ENCODE measurements at regions not wholly inside any gene's neighbourhood (a gene's known extent, or its start where the extent isn't known, plus 50 kb on each side); places are given as distances from the start of the nearest gene placed in this dataset.

DNA sequence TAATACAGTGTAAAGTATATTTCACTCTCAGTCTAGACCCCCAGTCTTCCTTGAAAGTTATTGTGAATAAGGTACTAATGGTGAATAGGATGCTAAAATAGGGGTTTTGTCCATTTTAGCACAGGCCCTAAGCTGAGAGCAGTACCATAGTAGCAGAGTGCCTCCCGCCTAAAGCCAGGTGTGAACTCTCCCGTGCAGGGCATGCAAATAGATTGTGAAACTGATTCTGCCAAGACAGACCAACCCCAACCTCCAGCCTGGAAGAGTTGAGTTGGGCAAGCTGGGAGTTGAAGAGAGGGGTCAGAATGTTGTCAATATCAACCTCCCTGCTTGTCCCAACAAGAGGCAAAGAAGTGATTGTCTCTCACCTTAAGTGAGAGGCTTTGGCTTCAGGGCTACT is 97.4 kb upstream of the CYRIA start:
- TF ChIP-seq, protein P1, sequence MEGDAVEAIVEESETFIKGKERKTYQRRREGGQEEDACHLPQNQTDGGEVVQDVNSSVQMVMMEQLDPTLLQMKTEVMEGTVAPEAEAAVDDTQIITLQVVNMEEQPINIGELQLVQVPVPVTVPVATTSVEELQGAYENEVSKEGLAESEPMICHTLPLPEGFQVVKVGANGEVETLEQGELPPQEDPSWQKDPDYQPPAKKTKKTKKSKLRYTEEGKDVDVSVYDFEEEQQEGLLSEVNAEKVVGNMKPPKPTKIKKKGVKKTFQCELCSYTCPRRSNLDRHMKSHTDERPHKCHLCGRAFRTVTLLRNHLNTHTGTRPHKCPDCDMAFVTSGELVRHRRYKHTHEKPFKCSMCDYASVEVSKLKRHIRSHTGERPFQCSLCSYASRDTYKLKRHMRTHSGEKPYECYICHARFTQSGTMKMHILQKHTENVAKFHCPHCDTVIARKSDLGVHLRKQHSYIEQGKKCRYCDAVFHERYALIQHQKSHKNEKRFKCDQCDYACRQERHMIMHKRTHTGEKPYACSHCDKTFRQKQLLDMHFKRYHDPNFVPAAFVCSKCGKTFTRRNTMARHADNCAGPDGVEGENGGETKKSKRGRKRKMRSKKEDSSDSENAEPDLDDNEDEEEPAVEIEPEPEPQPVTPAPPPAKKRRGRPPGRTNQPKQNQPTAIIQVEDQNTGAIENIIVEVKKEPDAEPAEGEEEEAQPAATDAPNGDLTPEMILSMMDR (IDR thresholded peaks at IDR 0.05; ENCODE audit: poor library complexity) = no peak
- TF ChIP-seq EZH2 (IDR thresholded peaks at IDR 0.05; ENCODE audit: borderline replicate concordance) = no peak

Data from hepatocyte (in vitro differentiated cells).